Muscle of leg (tissue), 3 donors: ENCODE measurements at regions not wholly inside any gene's neighbourhood (a gene's known extent, or its start where the extent isn't known, plus 50 kb on each side); places are given as distances from the start of the nearest gene placed in this dataset.
"Not testable (repeated sequence)": the region's sequence is repeated elsewhere in the genome, so short reads cannot be mapped to it uniquely, and the experiment has no call there.

Source experiments
- DNase-seq: peaks from one replicate; pipeline ENCODE4 v3.0.0; 2013
- H3K27ac ChIP-seq: one replicate; pipeline ENCODE4 v1.5.1; 2013; ENCODE audit warnings: mild to moderate bottlenecking, low read length, control low read depth
- H3K27me3 ChIP-seq: one replicate; pipeline ENCODE4 v1.6.1; 2013; ENCODE audit warnings: low read length; ENCODE audit not compliant: control insufficient read depth, insufficient read depth
- H3K36me3 ChIP-seq: one replicate; pipeline ENCODE4 v1.6.1; 2013; ENCODE audit warnings: low read length; ENCODE audit not compliant: control insufficient read depth, insufficient read depth
- H3K4me1 ChIP-seq: one replicate; pipeline ENCODE4 v1.6.1; 2013; ENCODE audit warnings: low read length; ENCODE audit not compliant: control insufficient read depth, insufficient read depth
- H3K4me3 ChIP-seq: one replicate; pipeline ENCODE4 v1.5.1; 2013; ENCODE audit warnings: low read length, control low read depth
- H3K9me3 ChIP-seq: replicated peaks from 2 replicates; pipeline ENCODE4 v1.6.1; 2013; ENCODE audit warnings: low read depth, low read length; ENCODE audit not compliant: control insufficient read depth
- WGBS: methylation state at CpG from one replicate; pipeline ENCODE4 v1.1.5; 2013; ENCODE audit warnings: missing lambda C conversion rate; ENCODE audit not compliant: insufficient coverage; 5-methylcytosine and 5-hydroxymethylcytosine counted together

- Histone ChIP-seq H3K9me3 (no peaks in the 10 kb centered on the region), H3K27me3 (no peaks in the 10 kb centered on the region)
- WGBS, result no CpG with 5 or more reads among the region's 3 CpGs
Measured at GRCh38 chr4:147284256-147284835, 196.6 kb upstream of the EDNRA start.

GRCh38 chr4:147284935-147285334 is 196.0 kb upstream of the EDNRA start:
- no peak overlapping the region for H3K27ac ChIP-seq
- no CpG with 5 or more reads among the region's 1 CpG for WGBS
- H3K36me3 ChIP-seq, result no peaks in the 10 kb centered on the region
- H3K9me3 ChIP-seq, result no peaks in the 10 kb centered on the region
- no peak overlapping the region for H3K4me3 ChIP-seq
- no peak for DNase-seq
- H3K4me1 ChIP-seq, result no peaks in the 10 kb centered on the region
- H3K27me3 ChIP-seq, result no peaks in the 10 kb centered on the region

More at GRCh38 chr4:147284256-147284835, 196.6 kb upstream of the EDNRA start:
- no peak overlapping the region for H3K27ac ChIP-seq
- H3K36me3 ChIP-seq, result no peaks in the 10 kb centered on the region
- peak; percentile 15 for DNase-seq
- H3K4me1 ChIP-seq, result no peaks in the 10 kb centered on the region
- no peak overlapping the region for H3K4me3 ChIP-seq

GRCh38 chr4:147285751-147286150 is 195.1 kb upstream of the EDNRA start:
- DNase-seq, result no peak
- Histone ChIP-seq H3K27me3 (no peaks in the 10 kb centered on the region), H3K4me1 (no peaks in the 10 kb centered on the region), H3K4me3 (no peak overlapping the region), H3K27ac (no peak overlapping the region), H3K36me3 (no peaks in the 10 kb centered on the region), H3K9me3 (no peaks in the 10 kb centered on the region)
- WGBS, result 92% methylated on average over 2 of the region's 4 CpGs

- no peaks in the 10 kb centered on the region for H3K9me3 ChIP-seq
- H3K4me1 ChIP-seq, result no peaks in the 10 kb centered on the region
- H3K27me3 ChIP-seq, result no peaks in the 10 kb centered on the region
- no CpG with 5 or more reads among the region's 6 CpGs for WGBS
- no peak for DNase-seq
- no peak overlapping the region for H3K27ac ChIP-seq
- H3K4me3 ChIP-seq, result no peak overlapping the region
- no peaks in the 10 kb centered on the region for H3K36me3 ChIP-seq
Measured at GRCh38 chr4:147286846-147287587, 193.9 kb upstream of the EDNRA start.

- no peak for DNase-seq
- WGBS, result no CpG with 5 or more reads among the region's 2 CpGs
- H3K4me3 ChIP-seq, result no peak overlapping the region
Measured at GRCh38 chr4:147287588-147287890, 193.4 kb upstream of the EDNRA start.

GRCh38 chr4:147288512-147288911 is 192.4 kb upstream of the EDNRA start:
- Histone ChIP-seq H3K9me3 (no peaks in the 10 kb centered on the region), H3K36me3 (no peaks in the 10 kb centered on the region), H3K27ac (no peak overlapping the region), H3K27me3 (no peaks in the 10 kb centered on the region), H3K4me1 (no peaks in the 10 kb centered on the region), H3K4me3 (no peak overlapping the region)
- peak; percentile 11 for DNase-seq
- no CpG with 5 or more reads among the region's 1 CpG for WGBS

More at GRCh38 chr4:147287588-147287890, 193.4 kb upstream of the EDNRA start:
- no peaks in the 10 kb centered on the region for H3K36me3 ChIP-seq
- no peaks in the 10 kb centered on the region for H3K27me3 ChIP-seq
- H3K4me1 ChIP-seq, result no peaks in the 10 kb centered on the region
- no peaks in the 10 kb centered on the region for H3K9me3 ChIP-seq
- no peak overlapping the region for H3K27ac ChIP-seq

- Histone ChIP-seq H3K27ac (no peak overlapping the region), H3K4me3 (no peak overlapping the region), H3K9me3 (no peaks in the 10 kb centered on the region), H3K4me1 (no peaks in the 10 kb centered on the region), H3K36me3 (no peaks in the 10 kb centered on the region), H3K27me3 (no peaks in the 10 kb centered on the region)
- no peak for DNase-seq
- WGBS, result no CpG with 5 or more reads among the region's 5 CpGs
Measured at GRCh38 chr4:147289181-147289580, 191.7 kb upstream of the EDNRA start.

- not testable (repeated sequence) for H3K4me1 ChIP-seq, H3K9me3 ChIP-seq, DNase-seq, H3K36me3 ChIP-seq, H3K27me3 ChIP-seq, H3K27ac ChIP-seq, H3K4me3 ChIP-seq
- 96% methylated on average over 4 of the region's 10 CpGs for WGBS
Measured at GRCh38 chr4:147292604-147293313, 188.1 kb upstream of the EDNRA start.

GRCh38 chr4:147293314-147293677 is 187.6 kb upstream of the EDNRA start:
- no CpG with 5 or more reads among the region's 6 CpGs for WGBS
- H3K9me3 ChIP-seq, H3K27ac ChIP-seq, H3K4me3 ChIP-seq, H3K36me3 ChIP-seq, H3K4me1 ChIP-seq, H3K27me3 ChIP-seq, DNase-seq: not testable (repeated sequence)

- Histone ChIP-seq H3K4me1 (no peaks in the 10 kb centered on the region), H3K4me3 (no peak overlapping the region), H3K27ac (no peak overlapping the region), H3K36me3 (no peaks in the 10 kb centered on the region), H3K9me3 (no peaks in the 10 kb centered on the region), H3K27me3 (no peaks in the 10 kb centered on the region)
- DNase-seq, result no peak
- WGBS, result no CpG with 5 or more reads among the region's 1 CpG
Measured at GRCh38 chr4:147299205-147299604, 181.7 kb upstream of the EDNRA start.
